ENCODE measurements at regions not wholly inside any gene's neighbourhood (a gene's known extent, or its start where the extent isn't known, plus 50 kb on each side); places are given as distances from the start of the nearest gene placed in this dataset.

- Histone ChIP-seq H3K4ac (replicated peaks; ENCODE audit: insufficient read length, low read depth, low read length) (no peak overlapping the region), H3K4me1 (replicated peaks in 1 of 4; ENCODE audit: control insufficient read depth in 3 of 4, insufficient read depth in 4 of 4, low read length in 3 of 4) (no peaks in the 10 kb centered on the region), H3K23ac (ENCODE audit: insufficient read length) (no peak overlapping the region), H4K8ac (ENCODE audit: extremely low read depth, insufficient read depth, low read length) (no peak overlapping the region), H2BK15ac (ENCODE audit: low read length) (no peak overlapping the region), H2AK5ac (ENCODE audit: low read depth, low read length) (no peak overlapping the region), H2AFZ (ENCODE audit: low read length) (no peak overlapping the region), H4K5ac (ENCODE audit: insufficient read length, low read depth, low read length) (no peak overlapping the region), H3K14ac (ENCODE audit: insufficient read length) (no peak overlapping the region), H2BK120ac (replicated peaks; ENCODE audit: low read depth, low read length) (no peak overlapping the region), H2BK12ac (ENCODE audit: low read depth, low read length) (no peak overlapping the region), H3K4me2 (ENCODE audit: insufficient read depth in 1 of 2, low read depth in 2 of 2, low read length in 2 of 2) (no peak overlapping the region), H3K27ac (ENCODE audit: low read depth, low read length) (no peak overlapping the region), H3K9me3 (ENCODE audit: insufficient read depth in 2 of 2, low read depth in 1 of 2, low read length in 1 of 2) (no peaks in the 10 kb centered on the region), H2BK5ac (ENCODE audit: low read depth, low read length) (no peak overlapping the region), H4K20me1 (replicated peaks in 1 of 2; ENCODE audit: control insufficient read depth in 1 of 2, insufficient read depth in 2 of 2, low read length in 2 of 2) (no peaks in the 10 kb centered on the region), H3K36me3 (ENCODE audit: control insufficient read depth in 2 of 4, insufficient read depth in 4 of 4, low read length in 3 of 4) (no peaks in the 10 kb centered on the region), H3K4me3 (ENCODE audit: extremely low read depth in 1 of 4, insufficient read depth in 2 of 4, low read depth in 3 of 4, low read length in 4 of 4) (no peak overlapping the region), H3K79me2 (ENCODE audit: control insufficient read depth in 1 of 2, insufficient read depth in 2 of 2, low read length in 2 of 2) (no peaks in the 10 kb centered on the region), H3K79me1 (ENCODE audit: low read depth, low read length) (no peaks in the 10 kb centered on the region), H4K91ac (replicated peaks; ENCODE audit: insufficient read length, low read length) (no peak overlapping the region), H2BK20ac (ENCODE audit: low read length) (no peak overlapping the region), H3K23me2 (ENCODE audit: low read depth, low read length) (no peaks in the 10 kb centered on the region), H3K56ac (replicated peaks; ENCODE audit: insufficient read length, low read depth, low read length) (no peak overlapping the region), H3K27me3 (replicated peaks in 1 of 4; ENCODE audit: control insufficient read depth in 3 of 4, extremely low read depth in 1 of 4, insufficient read depth in 3 of 4, low read length in 3 of 4) (no peaks in the 10 kb centered on the region), H3K18ac (ENCODE audit: extremely low read depth, low read length) (no peak overlapping the region), H3K9ac (replicated peaks in 1 of 4; ENCODE audit: extremely low read depth in 1 of 4, low read depth in 3 of 4, low read length in 3 of 4) (no peak overlapping the region)
- no peak for FAIRE-seq
- DNase-seq (ENCODE audit: low read depth in 1 of 2, low spot score in 2 of 2) = no peak
- WGBS, 2 experiments (ENCODE audit: extremely low coverage in 1 of 2, insufficient coverage in 1 of 2, insufficient read length in 1 of 2, insufficient replicate concordance in 2 of 2, low coverage in 1 of 2, low lambda C conversion rate in 2 of 2, missing lambda C conversion rate in 1 of 2) = 69% methylated on average over 5 of the region's 5 CpGs; no CpG with 5 or more reads in 1 of the 2 experiments
- ChIA-PET CTCF (ENCODE audit: partially characterized antibody) (interaction anchor here (0.6 to 0.8 kb wide), 4 partner anchors 10 to 254 kb away, joined by 3 to 4 read pairs (median 3); no protein-coding TSS in a partner anchor), POLR2A (ENCODE audit: partially characterized antibody) (no interaction called here)
- TF ChIP-seq GTF2F1 (IDR thresholded peaks at IDR 0.05; ENCODE audit: borderline replicate concordance, low read depth, low read length) (no peak), KDM4A (IDR thresholded peaks at IDR 0.05; ENCODE audit: low read depth, low read length, severe bottlenecking) (no peak), JUND (IDR thresholded peaks at IDR 0.05; ENCODE audit: low read length) (no peak), RNF2 (IDR thresholded peaks at IDR 0.05; ENCODE audit: borderline replicate concordance, low read depth, low read length, missing control alignments, poor library complexity, severe bottlenecking) (no peak), POLR2A (IDR thresholded peaks at IDR 0.05; ENCODE audit: control extremely low read depth in 1 of 2, low read depth in 2 of 2, low read length in 2 of 2) (no peak), TCF12 (IDR thresholded peaks at IDR 0.05; ENCODE audit: low read depth, low read length) (no peak), CHD2 (IDR thresholded peaks at IDR 0.05; ENCODE audit: low read length) (no peak), SP4 (IDR thresholded peaks at IDR 0.05; ENCODE audit: low read length) (no peak), KDM1A (IDR thresholded peaks at IDR 0.05; ENCODE audit: borderline replicate concordance, low read length) (no peak)
Observed at GRCh38 chr2:215554689-215555498, 119.0 kb upstream of the FN1 start.

Data from H1 (cell line).